ENCODE measurements at regions not wholly inside any gene's neighbourhood (a gene's known extent, or its start where the extent isn't known, plus 50 kb on each side); places are given as distances from the start of the nearest gene placed in this dataset.
"Not testable (repeated sequence)": the region's sequence is repeated elsewhere in the genome, so short reads cannot be mapped to it uniquely, and the experiment has no call there.

DNA sequence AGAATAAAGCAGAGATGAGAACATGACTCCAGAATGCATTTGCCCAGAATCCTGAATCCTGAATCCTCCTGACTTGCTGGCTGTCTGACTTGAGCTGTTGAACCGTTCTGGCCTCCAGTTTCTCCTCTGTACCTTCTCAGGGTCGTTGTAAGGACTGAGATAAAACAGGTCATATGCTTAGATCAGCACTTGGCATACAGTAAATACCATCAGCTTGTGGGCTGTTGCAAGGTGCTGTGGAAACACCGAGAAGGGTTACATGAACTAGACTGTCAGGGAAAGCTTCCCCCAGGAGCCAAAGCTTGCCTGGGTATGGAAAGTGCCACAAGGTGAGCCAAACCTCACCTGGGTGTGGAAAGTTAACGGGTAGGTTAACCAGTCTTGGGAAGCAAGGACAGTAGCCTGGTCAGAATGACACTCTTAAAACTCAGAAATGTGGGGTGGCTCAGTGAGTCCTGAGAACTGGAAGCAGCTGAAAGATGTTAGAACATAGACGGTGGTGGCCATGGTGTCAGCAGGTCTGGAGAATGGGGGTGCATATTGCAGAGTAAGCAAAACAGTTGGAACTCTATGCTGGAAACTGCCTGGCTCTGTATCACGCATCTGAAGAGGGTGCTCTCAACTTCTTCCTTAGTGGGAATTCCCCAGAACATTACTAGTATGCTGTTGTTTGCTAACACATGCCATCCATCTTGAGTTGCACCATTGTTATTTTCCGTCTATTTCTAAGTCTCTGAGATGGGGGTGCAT, 105.3 kb upstream of the DYRK2 start:
- Histone ChIP-seq H3K36me3 (no peaks in the 10 kb centered on the region), H3K4me3 (no peak overlapping the region), H3K27me3 (no peaks in the 10 kb centered on the region), H3K4me1 (ENCODE audit: low read depth) (no peaks in the 10 kb centered on the region), H3K27ac (no peak overlapping the region), H3K9me3 (ENCODE audit: low read depth) (no peaks in the 10 kb centered on the region)
- TF ChIP-seq, protein P1, sequence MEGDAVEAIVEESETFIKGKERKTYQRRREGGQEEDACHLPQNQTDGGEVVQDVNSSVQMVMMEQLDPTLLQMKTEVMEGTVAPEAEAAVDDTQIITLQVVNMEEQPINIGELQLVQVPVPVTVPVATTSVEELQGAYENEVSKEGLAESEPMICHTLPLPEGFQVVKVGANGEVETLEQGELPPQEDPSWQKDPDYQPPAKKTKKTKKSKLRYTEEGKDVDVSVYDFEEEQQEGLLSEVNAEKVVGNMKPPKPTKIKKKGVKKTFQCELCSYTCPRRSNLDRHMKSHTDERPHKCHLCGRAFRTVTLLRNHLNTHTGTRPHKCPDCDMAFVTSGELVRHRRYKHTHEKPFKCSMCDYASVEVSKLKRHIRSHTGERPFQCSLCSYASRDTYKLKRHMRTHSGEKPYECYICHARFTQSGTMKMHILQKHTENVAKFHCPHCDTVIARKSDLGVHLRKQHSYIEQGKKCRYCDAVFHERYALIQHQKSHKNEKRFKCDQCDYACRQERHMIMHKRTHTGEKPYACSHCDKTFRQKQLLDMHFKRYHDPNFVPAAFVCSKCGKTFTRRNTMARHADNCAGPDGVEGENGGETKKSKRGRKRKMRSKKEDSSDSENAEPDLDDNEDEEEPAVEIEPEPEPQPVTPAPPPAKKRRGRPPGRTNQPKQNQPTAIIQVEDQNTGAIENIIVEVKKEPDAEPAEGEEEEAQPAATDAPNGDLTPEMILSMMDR (IDR thresholded peaks at IDR 0.05; ENCODE audit: low read depth, low read length) = no peak
- DNase-seq (ENCODE audit: low read depth in 1 of 2, low spot score in 1 of 2) = no peak

DNA sequence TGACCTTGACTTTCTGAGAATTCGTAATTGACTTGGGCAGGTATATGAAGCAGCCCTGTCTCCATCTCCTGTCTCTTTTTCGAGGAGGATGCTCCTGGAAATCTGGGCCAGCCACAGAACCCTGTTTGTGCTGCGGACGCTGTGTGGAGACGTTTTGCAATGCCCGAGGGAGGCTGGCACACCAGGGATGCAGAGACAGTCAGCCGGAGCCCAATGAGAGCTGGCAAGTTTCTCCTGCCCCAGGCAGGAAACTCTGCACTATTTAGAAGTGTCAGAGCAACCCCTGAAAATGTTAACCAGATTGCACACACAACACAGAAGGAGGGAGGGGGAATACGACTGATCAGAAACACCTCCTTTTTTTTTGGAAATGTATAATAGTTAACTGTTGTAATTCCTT, 103.2 kb upstream of the DYRK2 start:
- TF ChIP-seq, protein P1 (IDR thresholded peaks at IDR 0.05; ENCODE audit: low read depth, low read length) = no peak
- DNase-seq (ENCODE audit: low read depth in 1 of 2, low spot score in 1 of 2) = no peak
- no peaks in the 10 kb centered on the region for H3K27me3 ChIP-seq
- H3K27ac ChIP-seq = no peak overlapping the region
- H3K4me3 ChIP-seq = no peak overlapping the region
- no peaks in the 10 kb centered on the region for H3K36me3 ChIP-seq
- H3K9me3 ChIP-seq (ENCODE audit: low read depth) = no peaks in the 10 kb centered on the region
- no peaks in the 10 kb centered on the region for H3K4me1 ChIP-seq (ENCODE audit: low read depth)

DNA sequence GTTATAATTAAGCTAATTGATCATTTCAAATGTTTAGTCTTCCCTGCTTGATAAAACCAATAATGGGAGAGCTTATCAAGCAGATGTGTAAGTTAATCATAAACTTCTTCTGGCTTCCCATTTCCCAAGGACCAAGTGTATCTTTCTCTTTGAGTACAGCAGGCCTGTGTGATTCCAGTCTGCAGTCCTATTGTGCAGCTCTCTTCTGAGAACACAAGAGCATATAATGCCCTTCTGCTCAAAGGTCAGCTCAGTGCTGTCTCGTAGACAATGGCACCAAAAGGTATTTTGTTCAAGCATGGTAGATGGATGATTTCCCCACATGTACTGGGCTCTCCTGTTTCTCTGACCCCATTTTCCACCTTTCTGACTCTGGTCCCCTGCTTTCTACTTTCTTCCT, 101.8 kb upstream of the DYRK2 start:
- TF ChIP-seq, protein P1 (IDR thresholded peaks at IDR 0.05; ENCODE audit: low read depth, low read length) = no peak
- H3K4me3 ChIP-seq = no peak overlapping the region
- H3K27ac ChIP-seq = no peak overlapping the region
- DNase-seq (ENCODE audit: low read depth in 1 of 2, low spot score in 1 of 2) = no peak
- H3K36me3 ChIP-seq = no peaks in the 10 kb centered on the region
- no peaks in the 10 kb centered on the region for H3K4me1 ChIP-seq (ENCODE audit: low read depth)
- H3K9me3 ChIP-seq (ENCODE audit: low read depth) = no peaks in the 10 kb centered on the region
- no peaks in the 10 kb centered on the region for H3K27me3 ChIP-seq

DNA sequence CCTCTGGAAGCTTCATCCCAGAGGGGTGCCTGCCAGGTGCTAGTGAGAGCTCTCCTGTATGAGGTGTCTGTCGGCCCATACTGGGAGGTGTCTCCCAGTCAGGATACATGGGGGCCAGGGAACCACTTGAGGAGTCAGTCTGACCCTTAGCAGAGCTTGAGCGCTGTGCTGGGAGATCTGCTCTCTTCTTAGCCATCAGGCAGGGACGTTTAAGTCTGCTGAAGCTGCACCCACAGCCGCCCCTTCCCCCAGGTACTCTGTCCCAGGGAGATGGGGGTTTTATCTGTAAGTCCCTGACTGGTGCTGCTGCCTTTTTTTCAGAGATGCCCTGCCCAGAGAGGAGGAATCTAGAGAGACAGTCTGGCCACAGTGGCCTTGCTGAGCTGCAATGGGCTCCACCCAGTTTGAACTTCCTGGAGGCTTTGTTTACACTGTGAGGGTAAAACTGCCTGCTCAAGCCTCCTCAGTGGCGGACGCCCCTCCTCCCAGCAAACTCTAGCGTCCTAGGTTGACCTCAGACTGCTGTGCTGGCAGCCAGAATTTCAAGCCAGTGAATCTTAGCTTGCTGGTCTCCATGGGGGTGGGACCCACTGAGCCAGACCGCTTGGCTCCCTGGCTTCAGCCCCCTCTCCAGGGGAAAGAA, 93.3 kb upstream of the DYRK2 start:
- not testable (repeated sequence) for H3K4me3 ChIP-seq; H3K27me3 ChIP-seq; H3K9me3 ChIP-seq (ENCODE audit: low read depth); H3K36me3 ChIP-seq; H3K27ac ChIP-seq
- DNase-seq (ENCODE audit: low read depth in 1 of 2, low spot score in 1 of 2) = peak in 1 of 2 donors; percentile 19
- peaks cover 11% of the 10 kb centered on the region for H3K4me1 ChIP-seq (ENCODE audit: low read depth)

DNA sequence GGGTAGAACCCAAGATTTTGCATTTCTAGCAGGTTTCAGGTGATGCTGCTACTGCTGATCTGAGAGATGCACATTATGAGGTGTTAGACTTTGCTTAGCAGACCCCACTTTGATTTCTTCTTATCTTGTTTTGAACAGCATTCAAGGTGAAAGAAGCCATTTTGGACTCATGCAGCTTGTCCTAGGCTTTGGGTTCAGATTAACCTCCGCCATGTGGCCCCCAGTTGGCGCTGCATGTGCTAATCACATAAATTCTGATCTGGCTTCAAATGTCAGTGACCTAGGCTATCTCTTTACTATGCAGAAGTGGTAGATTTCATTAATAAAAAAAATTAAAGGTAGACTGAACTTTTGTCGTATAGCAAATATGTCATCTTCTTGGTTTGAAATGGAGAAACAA, 89.8 kb upstream of the DYRK2 start:
- no peak overlapping the region for H3K27ac ChIP-seq
- no peaks in the 10 kb centered on the region for H3K36me3 ChIP-seq
- no peak overlapping the region for H3K4me3 ChIP-seq
- H3K27me3 ChIP-seq = no peaks in the 10 kb centered on the region
- TF ChIP-seq, protein P1 (IDR thresholded peaks at IDR 0.05; ENCODE audit: low read depth, low read length) = no peak
- no peak for DNase-seq (ENCODE audit: low read depth in 1 of 2, low spot score in 1 of 2)
- H3K4me1 ChIP-seq (ENCODE audit: low read depth) = peaks cover 11% of the 10 kb centered on the region
- no peaks in the 10 kb centered on the region for H3K9me3 ChIP-seq (ENCODE audit: low read depth)

DNA sequence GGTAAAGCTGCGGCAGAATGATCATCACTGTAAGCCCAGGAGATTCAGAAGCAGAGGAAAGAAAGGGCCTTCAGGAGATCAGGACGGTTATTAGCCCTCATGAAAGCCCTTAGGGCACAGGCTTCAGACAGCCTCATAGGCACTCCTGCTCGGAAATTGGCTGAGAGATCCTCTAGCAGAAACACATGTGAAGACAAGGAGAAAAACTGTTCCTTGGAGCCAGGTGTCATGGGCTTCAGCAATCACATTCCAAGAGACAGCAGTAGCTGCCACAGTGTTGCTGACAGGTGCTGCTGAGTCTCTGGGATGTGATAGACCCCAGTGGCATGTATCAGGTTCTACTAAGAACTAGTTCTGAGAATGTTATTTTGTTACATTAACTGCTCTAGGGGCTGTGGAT, 88.8 kb upstream of the DYRK2 start:
- Histone ChIP-seq H3K27me3 (no peaks in the 10 kb centered on the region), H3K4me1 (ENCODE audit: low read depth) (peaks cover 11% of the 10 kb centered on the region), H3K9me3 (ENCODE audit: low read depth) (no peaks in the 10 kb centered on the region), H3K36me3 (no peaks in the 10 kb centered on the region), H3K4me3 (no peak overlapping the region), H3K27ac (peak overlapping the region; percentile 20)
- peak in 1 of 2 donors; percentile 62 for DNase-seq (ENCODE audit: low read depth in 1 of 2, low spot score in 1 of 2)
- TF ChIP-seq, protein P1 (IDR thresholded peaks at IDR 0.05; ENCODE audit: low read depth, low read length) = no peak

Data from cardiac muscle cell (in vitro differentiated cells and primary cell).